GM12872 (cell line): ENCODE measurements at regions not wholly inside any gene's neighbourhood (a gene's known extent, or its start where the extent isn't known, plus 50 kb on each side); places are given as distances from the start of the nearest gene placed in this dataset.

ENCODE experiments used
- CTCF ChIP-seq: IDR thresholded peaks from 3 replicates; pipeline ENCODE4 v1.5.1; 2011; ENCODE audit warnings: low read depth, mild to moderate bottlenecking, low read length, moderate library complexity; ENCODE audit not compliant: insufficient read depth

- no peak for TF ChIP-seq CTCF
Measured at GRCh38 chr6:142653710-142654420, 291.1 kb downstream of the HIVEP2 start.

- TF ChIP-seq CTCF: no peak
Measured at GRCh38 chr6:142659661-142660060, 285.3 kb downstream of the HIVEP2 start.

GRCh38 chr6:142665393-142665792 lies 279.6 kb downstream of the HIVEP2 start:
- no peak for TF ChIP-seq CTCF

- TF ChIP-seq CTCF: no peak
Measured at GRCh38 chr6:142666599-142667185, 278.3 kb downstream of the HIVEP2 start.

- no peak for TF ChIP-seq CTCF
Measured at GRCh38 chr6:142669471-142670351, 275.3 kb downstream of the HIVEP2 start.

GRCh38 chr6:142671791-142672190 lies 273.2 kb downstream of the HIVEP2 start:
- TF ChIP-seq CTCF: no peak

GRCh38 chr6:142675517-142675916 lies 269.5 kb downstream of the HIVEP2 start:
- TF ChIP-seq CTCF: no peak
